ENCODE measurements at regions not wholly inside any gene's neighbourhood (a gene's known extent, or its start where the extent isn't known, plus 50 kb on each side); places are given as distances from the start of the nearest gene placed in this dataset.

DNA sequence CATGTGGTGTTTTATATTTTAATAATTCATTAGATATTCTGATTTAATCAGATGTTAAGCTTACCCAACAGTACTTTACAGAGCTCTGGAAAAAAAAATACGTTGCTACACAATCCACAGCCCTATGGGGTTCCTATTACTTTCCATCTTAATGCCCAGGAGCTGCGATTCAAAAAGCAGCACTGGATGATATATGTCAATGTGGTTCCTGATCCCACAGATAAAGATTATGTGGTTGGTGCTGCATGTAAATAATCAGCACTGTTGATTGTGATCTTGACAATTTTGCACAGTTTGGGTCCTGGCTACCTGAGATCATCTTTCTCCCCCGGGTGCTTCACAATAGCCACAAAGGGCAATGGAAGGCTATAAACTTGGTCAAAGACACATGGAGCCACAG lies 72.7 kb upstream of the DCLK2 start:
- TF ChIP-seq, protein P1, sequence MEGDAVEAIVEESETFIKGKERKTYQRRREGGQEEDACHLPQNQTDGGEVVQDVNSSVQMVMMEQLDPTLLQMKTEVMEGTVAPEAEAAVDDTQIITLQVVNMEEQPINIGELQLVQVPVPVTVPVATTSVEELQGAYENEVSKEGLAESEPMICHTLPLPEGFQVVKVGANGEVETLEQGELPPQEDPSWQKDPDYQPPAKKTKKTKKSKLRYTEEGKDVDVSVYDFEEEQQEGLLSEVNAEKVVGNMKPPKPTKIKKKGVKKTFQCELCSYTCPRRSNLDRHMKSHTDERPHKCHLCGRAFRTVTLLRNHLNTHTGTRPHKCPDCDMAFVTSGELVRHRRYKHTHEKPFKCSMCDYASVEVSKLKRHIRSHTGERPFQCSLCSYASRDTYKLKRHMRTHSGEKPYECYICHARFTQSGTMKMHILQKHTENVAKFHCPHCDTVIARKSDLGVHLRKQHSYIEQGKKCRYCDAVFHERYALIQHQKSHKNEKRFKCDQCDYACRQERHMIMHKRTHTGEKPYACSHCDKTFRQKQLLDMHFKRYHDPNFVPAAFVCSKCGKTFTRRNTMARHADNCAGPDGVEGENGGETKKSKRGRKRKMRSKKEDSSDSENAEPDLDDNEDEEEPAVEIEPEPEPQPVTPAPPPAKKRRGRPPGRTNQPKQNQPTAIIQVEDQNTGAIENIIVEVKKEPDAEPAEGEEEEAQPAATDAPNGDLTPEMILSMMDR (IDR thresholded peaks at IDR 0.05 in 2 of 3, conservative IDR thresholded peaks at IDR 0.05 in 1 of 3; ENCODE audit: insufficient read depth in 2 of 3, low read depth in 1 of 3, low read length in 3 of 3) = no peak
- no peak for TF ChIP-seq SMARCA4 (IDR thresholded peaks at IDR 0.05)
- TF ChIP-seq, protein P2, sequence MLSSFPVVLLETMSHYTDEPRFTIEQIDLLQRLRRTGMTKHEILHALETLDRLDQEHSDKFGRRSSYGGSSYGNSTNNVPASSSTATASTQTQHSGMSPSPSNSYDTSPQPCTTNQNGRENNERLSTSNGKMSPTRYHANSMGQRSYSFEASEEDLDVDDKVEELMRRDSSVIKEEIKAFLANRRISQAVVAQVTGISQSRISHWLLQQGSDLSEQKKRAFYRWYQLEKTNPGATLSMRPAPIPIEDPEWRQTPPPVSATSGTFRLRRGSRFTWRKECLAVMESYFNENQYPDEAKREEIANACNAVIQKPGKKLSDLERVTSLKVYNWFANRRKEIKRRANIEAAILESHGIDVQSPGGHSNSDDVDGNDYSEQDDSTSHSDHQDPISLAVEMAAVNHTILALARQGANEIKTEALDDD (IDR thresholded peaks at IDR 0.05) = no peak
- no peak for TF ChIP-seq FOXP1 (CRISPR knock-in tag; IDR thresholded peaks at IDR 0.05)
- no peak for TF ChIP-seq ZNF282 (CRISPR knock-in tag; IDR thresholded peaks at IDR 0.05)
- no peak for TF ChIP-seq PCBP2 (IDR thresholded peaks at IDR 0.05; ENCODE audit: low read depth, low read length, poor library complexity, severe bottlenecking)

Data from K562 (cell line).